ENCODE measurements at regions not wholly inside any gene's neighbourhood (a gene's known extent, or its start where the extent isn't known, plus 50 kb on each side); places are given as distances from the start of the nearest gene placed in this dataset.

GRCh38 chr5:15439801-15440200 lies 60.2 kb upstream of the FBXL7 start:
- peaks cover 5% of the 10 kb centered on the region for H3K4me1 Mint-ChIP-seq
- TF ChIP-seq, protein P1, sequence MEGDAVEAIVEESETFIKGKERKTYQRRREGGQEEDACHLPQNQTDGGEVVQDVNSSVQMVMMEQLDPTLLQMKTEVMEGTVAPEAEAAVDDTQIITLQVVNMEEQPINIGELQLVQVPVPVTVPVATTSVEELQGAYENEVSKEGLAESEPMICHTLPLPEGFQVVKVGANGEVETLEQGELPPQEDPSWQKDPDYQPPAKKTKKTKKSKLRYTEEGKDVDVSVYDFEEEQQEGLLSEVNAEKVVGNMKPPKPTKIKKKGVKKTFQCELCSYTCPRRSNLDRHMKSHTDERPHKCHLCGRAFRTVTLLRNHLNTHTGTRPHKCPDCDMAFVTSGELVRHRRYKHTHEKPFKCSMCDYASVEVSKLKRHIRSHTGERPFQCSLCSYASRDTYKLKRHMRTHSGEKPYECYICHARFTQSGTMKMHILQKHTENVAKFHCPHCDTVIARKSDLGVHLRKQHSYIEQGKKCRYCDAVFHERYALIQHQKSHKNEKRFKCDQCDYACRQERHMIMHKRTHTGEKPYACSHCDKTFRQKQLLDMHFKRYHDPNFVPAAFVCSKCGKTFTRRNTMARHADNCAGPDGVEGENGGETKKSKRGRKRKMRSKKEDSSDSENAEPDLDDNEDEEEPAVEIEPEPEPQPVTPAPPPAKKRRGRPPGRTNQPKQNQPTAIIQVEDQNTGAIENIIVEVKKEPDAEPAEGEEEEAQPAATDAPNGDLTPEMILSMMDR (IDR thresholded peaks at IDR 0.05; ENCODE audit: unreplicated experiment in 3 of 3): no peak
- no peak overlapping the region for H3K27ac Mint-ChIP-seq
- H3K27me3 Mint-ChIP-seq (ENCODE audit: low read depth): peaks cover 10% of the 10 kb centered on the region
- no peaks in the 10 kb centered on the region for H3K9me3 Mint-ChIP-seq
- H3K36me3 Mint-ChIP-seq (ENCODE audit: low read depth): no peaks in the 10 kb centered on the region
- no peak overlapping the region for H3K4me3 Mint-ChIP-seq

DNA sequence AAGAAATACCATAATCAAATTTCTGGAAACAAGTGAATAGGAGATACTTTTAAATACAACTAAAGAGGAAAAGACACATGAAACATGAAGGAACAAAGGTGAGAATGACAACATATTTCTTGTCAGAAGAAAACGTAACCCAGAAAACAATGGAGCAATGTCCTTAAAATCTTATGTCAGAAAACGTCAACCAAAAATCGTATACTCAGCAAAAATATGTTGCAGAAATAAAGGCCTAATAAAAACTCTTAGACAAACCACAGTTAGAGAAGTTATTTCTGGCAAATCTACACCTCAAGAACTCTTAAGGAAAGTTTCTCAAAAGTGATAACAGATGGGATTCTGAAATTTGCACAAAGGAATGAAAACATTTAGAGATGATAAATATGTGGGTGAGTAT lies 66.3 kb upstream of the FBXL7 start:
- Mint-ChIP-seq H3K27ac (no peak overlapping the region), H3K4me3 (no peak overlapping the region), H3K27me3 (ENCODE audit: low read depth) (no peaks in the 10 kb centered on the region), H3K4me1 (no peaks in the 10 kb centered on the region), H3K9me3 (peaks cover 13% of the 10 kb centered on the region), H3K36me3 (ENCODE audit: low read depth) (no peaks in the 10 kb centered on the region)
- TF ChIP-seq, protein P1 (IDR thresholded peaks at IDR 0.05; ENCODE audit: unreplicated experiment in 3 of 3): no peak

DNA sequence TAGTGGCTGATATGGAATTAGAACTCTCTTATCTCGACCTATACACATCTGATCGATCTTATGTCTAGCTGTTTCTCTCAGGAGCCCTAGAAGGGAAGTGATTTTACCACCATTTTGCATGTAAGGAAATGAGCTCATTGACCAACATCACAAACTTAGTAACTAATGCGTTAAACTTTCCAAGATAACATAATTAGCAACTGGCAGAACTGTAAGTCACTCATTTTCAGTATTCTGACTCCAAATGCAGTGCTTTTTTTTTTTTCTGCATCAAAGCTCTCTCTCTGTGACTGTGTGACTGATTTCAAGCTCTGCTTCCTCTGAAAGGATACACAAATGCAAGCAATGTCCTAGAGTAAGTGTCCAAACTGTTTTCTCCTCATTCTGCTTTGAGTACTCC lies 68.1 kb upstream of the FBXL7 start:
- Mint-ChIP-seq H3K4me1 (no peaks in the 10 kb centered on the region), H3K9me3 (peaks cover 13% of the 10 kb centered on the region), H3K36me3 (ENCODE audit: low read depth) (no peaks in the 10 kb centered on the region), H3K27me3 (ENCODE audit: low read depth) (no peaks in the 10 kb centered on the region), H3K27ac (no peak overlapping the region), H3K4me3 (no peak overlapping the region)
- TF ChIP-seq, protein P1 (IDR thresholded peaks at IDR 0.05; ENCODE audit: unreplicated experiment in 3 of 3): no peak

GRCh38 chr5:15425766-15426165 lies 74.2 kb upstream of the FBXL7 start:
- TF ChIP-seq, protein P1 (IDR thresholded peaks at IDR 0.05; ENCODE audit: unreplicated experiment in 3 of 3): no peak
- Mint-ChIP-seq H3K36me3 (ENCODE audit: low read depth) (peaks cover 5% of the 10 kb centered on the region), H3K9me3 (no peaks in the 10 kb centered on the region), H3K27me3 (ENCODE audit: low read depth) (no peaks in the 10 kb centered on the region), H3K27ac (peak overlapping the region; percentile 75 to 97 (median 81)), H3K4me1 (peaks cover 13% of the 10 kb centered on the region), H3K4me3 (peak overlapping the region; percentile 72 to 81 (median 80))

GRCh38 chr5:15424769-15425168 lies 75.2 kb upstream of the FBXL7 start:
- no peaks in the 10 kb centered on the region for H3K9me3 Mint-ChIP-seq
- peaks cover 13% of the 10 kb centered on the region for H3K4me1 Mint-ChIP-seq
- H3K36me3 Mint-ChIP-seq (ENCODE audit: low read depth): peaks cover 5% of the 10 kb centered on the region
- peak overlapping the region in 2 of 3 experiments; percentile 58 to 97 for H3K27ac Mint-ChIP-seq
- H3K27me3 Mint-ChIP-seq (ENCODE audit: low read depth): no peaks in the 10 kb centered on the region
- TF ChIP-seq, protein P1 (IDR thresholded peaks at IDR 0.05; ENCODE audit: unreplicated experiment in 3 of 3): no peak
- H3K4me3 Mint-ChIP-seq: peak overlapping the region; percentile 17 to 26 (median 19)

DNA sequence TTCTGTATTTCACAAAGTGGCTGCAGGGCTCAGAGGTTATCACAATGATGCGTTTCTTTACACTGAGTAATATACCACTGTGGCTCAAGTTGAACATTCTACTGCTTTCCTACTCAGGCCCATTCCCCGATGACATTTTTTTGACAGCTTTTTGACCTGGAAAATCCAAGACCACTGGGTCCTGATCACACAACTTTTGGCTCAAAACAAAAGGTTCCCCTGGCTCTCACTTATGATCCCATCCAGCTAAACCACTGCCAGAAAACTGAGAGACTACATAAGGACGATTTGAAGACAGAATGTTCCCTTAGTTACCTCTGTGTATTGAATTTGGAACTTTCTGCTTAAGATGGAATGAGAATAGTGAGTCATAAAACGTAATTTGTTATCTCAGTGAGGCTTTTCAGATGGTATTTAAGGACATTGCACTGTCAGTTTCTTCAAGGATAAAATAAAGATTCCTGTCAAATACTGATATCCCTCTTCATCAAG lies 78.0 kb upstream of the FBXL7 start:
- TF ChIP-seq, protein P1 (IDR thresholded peaks at IDR 0.05; ENCODE audit: unreplicated experiment in 3 of 3): no peak
- H3K4me3 Mint-ChIP-seq: no peak overlapping the region
- no peaks in the 10 kb centered on the region for H3K9me3 Mint-ChIP-seq
- H3K4me1 Mint-ChIP-seq: peaks cover 13% of the 10 kb centered on the region
- H3K36me3 Mint-ChIP-seq (ENCODE audit: low read depth): peaks cover 5% of the 10 kb centered on the region
- no peak overlapping the region for H3K27ac Mint-ChIP-seq
- no peaks in the 10 kb centered on the region for H3K27me3 Mint-ChIP-seq (ENCODE audit: low read depth)

All from nephron (organoid).